GM18508 (cell line): ENCODE measurements at regions not wholly inside any gene's neighbourhood (a gene's known extent, or its start where the extent isn't known, plus 50 kb on each side); places are given as distances from the start of the nearest gene placed in this dataset.
"Not testable (repeated sequence)": the region's sequence is repeated elsewhere in the genome, so short reads cannot be mapped to it uniquely, and the experiment has no call there.

Experiments used
- ATAC-seq: cut with Tn5 transposase; IDR thresholded peaks from one replicate; pipeline ENCODE4 v1.9.1; 2021; ENCODE audit warnings: moderate number of reproducible peaks; ENCODE audit not compliant: insufficient read depth, unreplicated experiment

- ATAC-seq, result no peak
These were observed 623.5 kb downstream of the MATN1 start for GRCh38 chr1:30099587-30100523.

GRCh38 chr1:30097851-30098250 is 625.5 kb downstream of the MATN1 start:
- not testable (repeated sequence) for ATAC-seq

GRCh38 chr1:30095451-30096025 is 627.8 kb downstream of the MATN1 start:
- no peak for ATAC-seq

- ATAC-seq, result no peak
These were observed 628.3 kb downstream of the MATN1 start for GRCh38 chr1:30095051-30095450.

- no peak for ATAC-seq
These were observed 631.1 kb downstream of the MATN1 start for GRCh38 chr1:30092051-30092858.

GRCh38 chr1:30090162-30090820 is 633.1 kb downstream of the MATN1 start:
- no peak for ATAC-seq

- ATAC-seq, result no peak
These were observed 634.4 kb downstream of the MATN1 start for GRCh38 chr1:30089024-30089430.

GRCh38 chr1:30088594-30088993 is 634.8 kb downstream of the MATN1 start:
- ATAC-seq, result no peak

- ATAC-seq, result no peak
These were observed 635.9 kb downstream of the MATN1 start for GRCh38 chr1:30087465-30087864.

- ATAC-seq, result no peak
These were observed 637.3 kb downstream of the MATN1 start for GRCh38 chr1:30085811-30086770.

GRCh38 chr1:30084909-30085571 is 638.3 kb downstream of the MATN1 start:
- ATAC-seq, result no peak

GRCh38 chr1:30083800-30084464 is 639.5 kb downstream of the MATN1 start:
- no peak for ATAC-seq

- no peak for ATAC-seq
These were observed 641.8 kb downstream of the MATN1 start for GRCh38 chr1:30081379-30082102.

- not testable (repeated sequence) for ATAC-seq
These were observed 647.5 kb downstream of the MATN1 start for GRCh38 chr1:30075916-30076315.

GRCh38 chr1:30068787-30069472 is 654.5 kb downstream of the MATN1 start:
- no peak for ATAC-seq

- ATAC-seq, result no peak
These were observed 658.8 kb downstream of the MATN1 start for GRCh38 chr1:30064547-30064946.
